GM21737 (cell line): ENCODE measurements at regions not wholly inside any gene's neighbourhood (a gene's known extent, or its start where the extent isn't known, plus 50 kb on each side); places are given as distances from the start of the nearest gene placed in this dataset.
"Not testable (repeated sequence)": the region's sequence is repeated elsewhere in the genome, so short reads cannot be mapped to it uniquely, and the experiment has no call there.

Experiments
- ATAC-seq: cut with Tn5 transposase; IDR thresholded peaks from one replicate; pipeline ENCODE4 v1.9.1; 2021; ENCODE audit warnings: mild to moderate bottlenecking, moderate library complexity; ENCODE audit not compliant: unreplicated experiment

DNA sequence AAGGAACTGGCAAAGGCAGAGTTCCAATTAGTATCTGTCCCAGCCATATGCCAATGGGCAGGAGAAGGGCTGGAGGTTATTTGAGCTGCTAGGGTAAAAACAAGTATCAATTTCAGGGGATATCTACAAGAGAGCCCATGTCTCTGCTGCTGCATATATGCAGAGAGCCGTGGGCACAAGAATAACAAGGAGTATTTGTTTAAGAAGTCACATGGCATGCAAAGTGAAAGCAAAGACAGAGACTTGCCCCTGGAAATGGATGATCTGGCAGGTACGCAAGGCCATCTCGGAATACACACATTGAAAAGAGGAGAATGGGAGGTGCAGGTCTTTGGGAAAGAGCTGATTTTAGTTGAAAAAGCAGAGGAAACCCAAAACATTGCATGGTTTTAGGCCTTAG, 170.6 kb downstream of the EVA1A start:
- ATAC-seq: no peak

DNA sequence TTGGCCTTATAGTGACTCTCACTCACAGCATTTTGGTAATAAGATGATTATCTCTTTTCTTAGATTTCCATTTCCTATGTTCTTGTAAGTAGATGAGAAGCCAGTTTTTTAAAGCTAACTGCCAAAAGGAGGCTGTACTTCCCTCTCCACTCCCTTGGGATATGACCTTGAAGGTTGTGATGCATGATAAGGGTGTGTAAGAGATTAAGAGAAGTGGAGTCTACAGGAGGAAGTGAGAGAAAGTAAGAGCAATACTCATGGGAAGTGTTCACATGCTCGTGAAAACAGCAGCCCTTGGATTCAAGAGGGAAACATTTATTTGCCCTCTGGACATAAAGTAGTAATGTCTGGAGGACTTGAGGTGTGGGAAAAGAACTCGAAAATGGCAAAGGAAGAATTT, 171.5 kb downstream of the EVA1A start:
- no peak for ATAC-seq

DNA sequence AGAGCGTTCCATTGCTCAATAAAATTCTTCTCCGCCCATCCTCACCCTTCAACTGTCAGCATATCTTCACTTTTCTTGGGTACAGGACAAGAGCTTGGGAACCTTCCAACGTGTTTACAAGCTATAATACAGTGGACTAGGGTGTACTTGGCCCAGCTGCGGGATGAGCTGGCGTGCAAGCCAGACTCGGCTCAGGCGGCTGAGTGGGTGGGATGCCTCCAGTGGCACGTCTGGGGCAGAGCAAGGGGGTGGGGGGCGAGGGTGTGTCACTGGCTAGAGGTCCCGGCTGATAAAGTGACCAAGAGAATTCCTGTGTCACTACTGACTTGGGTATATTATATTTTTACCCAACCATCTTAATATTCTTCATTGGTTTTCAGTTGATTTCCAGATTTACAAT, 179.7 kb downstream of the EVA1A start:
- ATAC-seq: no peak

DNA sequence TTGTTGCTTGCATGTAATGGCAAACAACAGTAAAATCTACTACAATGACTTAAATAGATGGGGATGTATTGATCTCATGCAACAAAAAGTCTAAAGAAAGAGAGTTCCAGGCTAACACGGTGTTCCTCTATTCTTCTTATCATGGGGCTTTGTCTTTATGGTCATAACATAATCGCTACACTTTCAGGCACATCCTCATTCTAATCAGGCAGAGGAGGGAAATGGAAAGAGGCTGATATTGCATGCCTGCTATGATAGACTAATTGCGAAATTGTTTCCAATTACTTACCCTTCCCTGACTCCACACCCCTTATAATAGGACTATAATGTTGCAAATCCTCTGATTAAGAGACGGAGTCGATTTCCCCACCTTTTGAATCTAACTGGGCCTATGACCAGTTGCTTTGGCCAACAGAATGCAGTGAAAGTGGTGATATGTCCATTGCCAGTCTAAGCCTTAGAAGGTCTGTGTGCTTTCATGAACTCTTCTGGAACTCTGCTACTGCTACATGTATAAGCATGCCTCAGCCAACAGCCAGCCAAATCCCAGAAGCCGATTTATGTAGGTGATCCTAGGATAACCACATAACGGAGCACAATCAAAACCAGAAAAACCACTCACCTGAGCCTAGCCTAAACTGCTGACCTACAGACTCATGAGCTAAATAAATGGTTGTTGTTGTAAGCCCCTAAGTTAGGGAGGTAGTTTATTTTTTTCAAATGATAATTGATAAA, 180.3 kb upstream of the TACR1 start:
- no peak for ATAC-seq

DNA sequence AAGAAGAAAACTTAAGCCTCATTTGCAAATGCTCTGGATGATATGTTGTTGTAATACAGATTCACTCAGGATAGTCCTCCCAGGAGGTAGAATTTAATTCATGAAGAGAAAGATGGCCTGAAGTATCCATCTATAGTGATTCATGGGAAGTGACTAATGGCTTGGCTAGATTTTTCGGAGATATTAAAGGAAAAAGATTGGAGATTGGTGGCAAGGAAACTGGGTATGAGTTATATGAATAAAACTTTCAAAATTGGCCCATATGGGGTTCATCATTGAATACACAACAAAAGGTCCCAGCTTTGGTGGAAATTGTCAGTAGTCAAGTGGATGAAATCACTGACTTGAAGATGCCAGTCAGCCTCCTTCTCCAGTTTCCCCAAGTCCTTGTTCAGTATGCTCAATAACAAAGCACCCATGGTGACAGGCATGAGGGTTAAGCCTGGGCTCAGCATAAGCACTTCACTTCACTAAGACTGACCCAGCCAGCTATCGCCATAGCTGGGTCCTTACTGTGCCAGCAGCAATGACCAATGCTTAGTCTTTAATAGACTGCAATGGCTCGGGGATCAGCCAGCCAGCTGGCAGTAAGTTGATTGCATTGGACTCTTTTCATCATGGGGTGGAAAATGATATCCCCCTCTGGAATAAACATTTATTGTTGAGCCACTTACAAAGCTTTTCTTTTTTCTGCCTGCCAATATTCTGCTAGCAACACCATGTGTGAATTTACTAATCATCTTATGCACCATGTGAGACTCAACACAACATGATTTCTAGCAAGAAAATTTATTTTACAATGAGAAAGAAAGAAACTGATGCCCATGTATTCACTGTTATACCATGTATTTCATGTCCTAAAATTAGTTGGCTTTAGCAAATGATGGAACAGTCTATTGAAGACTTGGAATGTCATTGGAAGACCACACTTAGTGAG, 176.6 kb upstream of the TACR1 start:
- ATAC-seq: no peak

DNA sequence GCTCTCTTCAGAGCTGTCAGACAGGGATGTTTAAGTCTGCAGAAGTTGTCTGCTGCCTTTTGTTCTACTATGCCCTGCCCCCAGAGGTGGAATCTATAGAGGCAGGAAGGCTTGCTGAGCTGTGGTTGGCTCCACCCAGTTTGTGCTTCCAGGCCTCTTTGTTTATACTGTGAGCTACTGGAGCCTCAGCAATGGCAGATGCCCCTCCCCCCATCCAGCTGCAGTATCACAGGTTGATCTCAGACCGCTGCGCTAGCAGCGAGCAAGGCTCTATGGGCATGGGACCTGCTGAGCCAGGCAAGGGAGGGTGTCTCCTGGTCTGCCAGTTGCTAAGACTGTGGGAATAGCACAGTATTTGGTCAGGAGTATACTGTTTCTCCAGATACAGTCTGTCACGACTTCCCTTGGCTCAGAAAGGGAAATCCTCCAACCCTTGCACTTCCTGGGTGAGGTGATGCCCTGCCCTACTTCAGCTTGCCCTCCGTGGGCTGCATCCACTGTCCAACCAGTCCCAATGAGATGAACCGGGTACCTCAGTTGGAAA, 175.2 kb upstream of the TACR1 start:
- ATAC-seq: not testable (repeated sequence)

DNA sequence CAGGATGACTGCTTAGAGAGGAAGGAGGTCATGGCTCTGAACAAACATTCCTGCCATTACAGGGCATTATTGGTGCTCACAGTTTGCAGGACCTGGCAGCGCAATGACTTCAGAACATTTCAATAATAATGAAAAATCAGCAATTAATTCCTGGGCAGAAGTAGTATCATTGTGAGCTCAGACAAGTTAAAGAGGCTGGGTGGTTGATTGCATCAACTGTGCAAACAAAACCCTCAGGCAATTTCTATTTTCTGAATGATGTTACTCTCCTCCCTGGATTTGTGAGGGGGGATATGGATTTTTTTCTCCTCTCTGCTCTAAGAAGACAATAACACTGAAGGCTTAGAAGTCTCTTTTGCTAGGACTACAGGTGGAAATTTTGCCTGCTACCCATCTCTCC, 168.1 kb upstream of the TACR1 start:
- no peak for ATAC-seq

DNA sequence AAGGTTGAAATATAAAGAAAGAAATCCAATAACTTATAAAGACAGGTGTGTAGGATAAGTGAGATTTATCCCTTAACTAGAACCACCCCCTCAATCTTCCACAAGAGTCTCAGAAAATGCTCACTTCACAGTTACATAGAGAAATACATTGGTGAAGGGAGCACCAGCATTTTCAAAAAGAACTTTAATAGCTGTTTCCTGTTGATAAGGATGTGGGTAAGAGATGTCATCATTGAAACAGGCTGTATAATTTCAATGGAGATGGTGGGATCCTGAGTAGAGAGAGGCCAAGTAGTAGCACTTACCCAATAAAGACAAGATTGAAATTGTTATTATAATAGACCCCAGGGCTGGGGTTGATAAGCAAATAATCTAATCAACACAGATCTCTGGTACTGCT, 162.2 kb upstream of the TACR1 start:
- no peak for ATAC-seq

DNA sequence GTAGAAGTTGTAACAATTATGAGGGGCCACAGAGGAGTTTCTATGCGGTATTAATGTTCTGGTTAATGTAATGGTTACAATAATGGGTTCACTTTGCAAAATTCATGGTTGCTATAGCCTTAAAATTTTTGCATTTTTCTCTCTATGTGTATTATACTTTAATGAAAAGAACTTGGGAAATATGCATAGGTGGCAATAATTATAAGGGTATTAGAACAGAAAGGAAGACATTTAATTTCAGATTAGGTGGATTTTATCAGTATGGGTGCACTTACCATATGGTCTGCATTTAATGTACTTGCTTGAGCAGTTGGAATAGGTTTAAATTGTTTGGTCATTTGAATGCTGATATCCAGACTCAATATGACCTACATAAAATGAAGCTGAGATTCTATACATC, 161.6 kb upstream of the TACR1 start:
- no peak for ATAC-seq

DNA sequence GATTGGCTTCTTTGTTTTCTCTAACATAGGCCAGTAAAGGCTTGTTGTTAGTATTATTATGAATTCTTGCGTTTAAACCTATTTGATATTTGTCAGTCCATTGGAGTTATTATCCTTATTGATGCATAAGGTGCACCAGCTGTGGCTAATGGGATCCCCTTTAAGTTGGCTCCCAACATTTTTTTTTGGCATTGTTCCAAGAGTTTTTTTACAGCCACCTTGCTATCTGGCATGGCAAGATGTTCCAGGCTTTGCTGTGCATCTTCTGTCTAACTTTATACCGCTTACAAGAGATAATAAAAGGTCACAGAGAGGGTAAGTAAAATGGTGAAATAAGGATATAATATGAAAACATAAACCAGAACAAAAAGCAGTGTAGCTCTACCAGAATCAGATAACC, 157.5 kb upstream of the TACR1 start:
- ATAC-seq: no peak

DNA sequence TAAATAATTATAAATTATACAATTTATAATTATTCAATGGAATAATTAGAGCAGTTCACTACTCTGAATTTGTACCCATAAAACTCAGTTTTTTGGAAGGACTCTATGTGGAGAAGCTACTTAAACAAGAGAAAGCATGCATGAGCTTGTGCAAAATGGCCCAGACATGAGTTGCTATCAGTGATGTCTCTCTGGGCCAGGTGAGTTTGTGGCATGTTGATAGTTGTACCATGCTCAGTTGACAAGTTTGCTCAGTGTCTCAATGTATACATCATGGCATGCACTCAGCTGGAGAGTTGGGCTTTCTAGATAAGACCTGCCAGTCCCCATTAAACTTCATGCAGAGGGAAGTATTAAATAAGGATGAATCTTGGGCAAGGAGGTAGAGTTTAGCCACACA, 153.8 kb upstream of the TACR1 start:
- no peak for ATAC-seq

DNA sequence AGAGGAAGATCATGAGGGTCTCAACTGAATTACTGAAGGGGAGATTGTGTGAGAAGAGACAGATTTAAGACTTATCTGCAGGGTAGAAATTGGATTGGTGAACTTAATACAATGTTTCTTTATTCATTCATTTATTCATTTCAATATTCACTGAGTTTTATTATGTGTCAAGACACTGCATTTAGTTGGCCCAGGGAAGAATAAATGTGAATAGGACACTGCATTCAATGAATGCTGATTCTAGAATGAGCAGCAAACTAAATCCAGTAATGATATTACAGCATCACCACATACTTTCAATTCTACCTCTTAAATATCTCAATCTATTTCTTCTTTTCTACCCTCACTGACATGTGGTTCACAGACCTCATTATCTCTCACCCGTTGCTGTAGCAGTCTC, 149.0 kb upstream of the TACR1 start:
- ATAC-seq: no peak

DNA sequence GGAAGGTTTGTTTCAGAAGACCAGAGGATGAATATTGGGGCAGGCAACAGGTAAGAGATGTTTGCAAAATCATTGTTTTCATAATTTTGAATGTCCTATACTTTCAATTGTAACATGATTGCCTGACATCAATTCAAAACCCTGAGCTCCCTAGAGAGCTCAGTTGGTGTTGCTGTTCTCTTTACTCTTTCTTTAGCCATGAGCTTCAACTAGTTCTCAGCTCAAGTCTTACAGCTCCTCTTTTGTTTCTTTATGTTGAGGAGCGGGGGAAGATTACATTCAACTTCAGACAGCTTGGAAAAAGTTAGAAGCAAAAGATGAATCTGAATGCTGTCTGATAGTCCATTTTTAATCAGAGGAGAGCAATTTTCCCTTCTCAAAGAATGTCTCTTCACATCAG, 144.8 kb upstream of the TACR1 start:
- no peak for ATAC-seq

DNA sequence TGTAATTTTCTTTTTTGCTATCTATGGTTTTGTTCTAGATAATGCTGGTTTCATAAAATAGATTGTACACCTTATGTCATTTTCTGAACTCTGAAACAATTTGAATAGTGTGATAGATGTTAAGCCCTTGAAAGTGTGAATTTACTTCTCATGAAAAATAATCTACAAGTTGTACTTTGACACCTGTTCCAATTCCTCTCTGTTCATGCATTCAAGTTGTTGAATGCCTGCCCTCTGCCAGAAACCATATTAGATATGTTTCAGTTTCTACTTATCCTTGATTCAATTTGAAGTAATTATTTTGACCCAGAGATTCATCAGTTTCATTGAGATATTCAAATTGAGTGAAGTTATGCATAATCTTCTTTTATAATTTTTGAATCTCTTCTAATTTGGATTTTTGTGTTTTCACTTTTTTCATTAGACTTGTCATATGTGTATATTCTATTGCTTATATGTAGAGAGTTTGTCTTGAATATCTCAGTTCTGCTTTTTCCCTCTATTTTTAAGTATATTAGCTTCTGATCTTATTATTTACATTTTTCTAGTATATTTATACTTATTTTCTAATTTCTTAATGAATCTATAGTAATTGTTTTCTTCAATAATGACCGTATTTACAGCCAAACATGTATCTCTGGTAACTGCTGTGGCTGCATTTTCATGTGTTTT, 143.3 kb upstream of the TACR1 start:
- ATAC-seq: no peak

DNA sequence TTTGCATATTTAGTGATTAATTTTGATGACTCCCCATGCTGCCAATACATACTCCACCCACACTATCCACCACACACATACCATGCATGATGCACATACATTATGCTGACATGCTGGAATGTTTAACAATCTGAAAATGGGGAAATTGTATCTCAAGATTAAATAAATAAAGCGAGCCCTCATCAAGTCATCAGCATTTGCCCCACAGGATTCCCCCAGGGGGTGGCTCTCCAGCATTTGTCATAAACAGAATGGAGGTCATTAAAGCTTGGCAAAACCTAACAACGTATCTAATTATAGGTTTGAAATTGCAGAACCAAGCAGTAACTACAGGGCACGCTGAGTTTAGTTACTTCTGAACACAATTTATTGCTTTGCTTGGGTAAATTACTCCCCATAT, 141.2 kb upstream of the TACR1 start:
- no peak for ATAC-seq

DNA sequence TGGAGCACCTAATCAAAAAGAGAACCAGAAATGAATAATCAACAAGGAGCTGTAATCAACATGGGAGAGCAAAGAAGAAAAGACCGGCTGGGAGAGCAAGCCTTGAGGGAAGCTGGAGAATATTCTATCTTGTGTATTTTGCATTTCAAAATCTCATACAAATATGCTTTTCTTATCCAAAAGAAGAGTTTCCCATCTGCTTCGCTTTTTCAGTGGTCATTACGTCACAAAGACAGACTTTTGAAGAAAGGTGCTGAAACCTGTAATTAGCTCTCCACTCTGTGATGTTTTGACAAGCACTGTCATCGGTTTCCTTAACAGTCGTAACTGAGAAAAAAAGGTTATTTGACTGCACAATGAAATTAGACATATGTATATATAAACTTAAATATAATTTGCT, 139.1 kb upstream of the TACR1 start:
- no peak for ATAC-seq

DNA sequence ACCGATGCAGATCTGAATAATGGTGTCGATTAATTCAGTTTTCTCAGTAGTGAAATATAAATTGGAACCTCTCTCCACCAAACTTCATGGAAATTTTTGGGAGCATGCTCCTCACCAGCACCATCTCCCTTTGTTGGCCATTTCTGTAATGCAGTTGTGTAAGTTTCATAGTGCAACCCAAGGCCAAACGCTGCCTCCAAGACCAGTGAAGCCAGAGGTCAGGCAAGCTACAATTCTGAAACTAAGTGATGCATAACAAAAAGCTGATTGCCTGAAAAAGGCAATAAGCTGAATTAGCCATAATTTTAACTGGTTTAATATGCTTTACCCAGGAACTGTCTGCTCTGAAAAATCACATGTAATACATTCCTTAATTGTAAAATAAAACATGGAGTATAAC, 138.3 kb upstream of the TACR1 start:
- ATAC-seq: no peak

DNA sequence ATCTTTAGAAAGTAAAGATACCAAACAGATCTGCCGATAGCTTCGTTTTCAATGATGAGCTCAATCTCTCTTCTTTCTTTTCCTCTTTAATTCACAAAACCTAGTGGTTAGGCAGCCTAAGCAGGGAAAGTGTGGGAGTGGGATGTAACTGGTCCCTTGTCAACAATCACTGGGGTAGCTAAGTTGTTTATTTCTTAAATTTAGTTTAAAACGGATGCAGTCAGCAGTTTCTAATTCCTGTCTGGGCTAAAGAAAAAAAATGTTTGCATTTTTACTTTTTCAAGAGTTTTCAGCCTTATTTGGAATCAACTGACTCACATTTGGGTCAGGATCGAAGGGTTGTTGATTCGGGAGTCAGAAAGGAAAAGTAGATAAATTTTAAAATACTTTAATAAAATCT, 137.7 kb upstream of the TACR1 start:
- ATAC-seq: no peak

DNA sequence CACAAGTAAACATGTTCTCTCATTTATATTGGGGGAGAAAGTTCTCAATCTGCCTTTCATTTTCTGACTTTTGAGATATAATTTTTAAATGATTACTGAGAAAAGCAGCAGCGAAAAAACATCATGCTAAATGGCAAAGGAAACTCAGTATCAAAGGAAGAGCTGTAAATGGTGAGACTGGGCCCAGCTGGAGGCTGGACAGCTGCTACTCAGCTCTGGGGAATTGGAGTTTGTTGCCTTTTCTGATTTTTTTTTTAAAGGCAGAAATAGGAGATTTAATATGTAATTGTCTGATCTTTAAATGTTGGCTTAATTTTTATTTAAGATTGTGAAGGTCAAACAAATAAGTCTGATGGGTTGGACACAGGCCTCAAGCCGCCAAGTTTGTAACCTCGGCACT, 137.1 kb upstream of the TACR1 start:
- ATAC-seq: no peak

DNA sequence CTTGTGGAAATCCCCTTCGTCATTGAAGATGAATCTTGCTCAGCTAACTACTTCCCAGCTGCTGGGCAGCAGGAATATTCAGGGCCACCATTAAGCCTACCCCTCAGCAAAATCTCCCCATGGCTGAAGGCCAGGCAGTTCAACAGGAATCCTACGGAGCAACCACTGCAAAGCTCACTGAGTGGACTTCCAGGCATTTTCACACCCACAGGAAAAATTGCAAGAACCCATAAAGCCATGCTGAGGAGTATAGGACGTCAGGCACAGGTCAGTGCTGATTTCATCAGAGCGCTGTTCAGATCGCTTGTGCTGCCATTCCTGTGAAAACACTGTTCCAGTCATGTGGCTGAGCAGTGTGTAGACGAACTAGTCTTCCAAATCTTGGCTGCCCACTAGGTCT, 134.8 kb upstream of the TACR1 start:
- ATAC-seq: no peak

DNA sequence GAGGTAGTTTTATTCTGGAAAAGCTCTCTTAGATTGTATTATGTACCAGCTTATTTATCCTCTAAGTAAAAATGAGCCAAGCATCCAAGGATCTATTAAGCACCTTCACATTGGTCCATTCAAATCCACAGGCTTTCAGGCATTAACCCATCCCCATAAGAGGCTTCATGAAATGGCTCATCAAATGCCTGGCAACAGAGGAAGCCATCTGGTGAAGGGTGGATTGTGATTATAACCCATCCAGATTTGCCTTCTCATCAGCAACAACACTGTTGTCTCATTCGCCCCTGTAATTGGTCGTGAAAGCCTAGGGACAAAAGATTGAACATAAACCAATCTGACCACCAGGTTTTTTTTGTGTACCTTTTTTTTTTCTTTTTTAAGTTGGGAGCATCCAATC, 134.3 kb upstream of the TACR1 start:
- no peak for ATAC-seq

DNA sequence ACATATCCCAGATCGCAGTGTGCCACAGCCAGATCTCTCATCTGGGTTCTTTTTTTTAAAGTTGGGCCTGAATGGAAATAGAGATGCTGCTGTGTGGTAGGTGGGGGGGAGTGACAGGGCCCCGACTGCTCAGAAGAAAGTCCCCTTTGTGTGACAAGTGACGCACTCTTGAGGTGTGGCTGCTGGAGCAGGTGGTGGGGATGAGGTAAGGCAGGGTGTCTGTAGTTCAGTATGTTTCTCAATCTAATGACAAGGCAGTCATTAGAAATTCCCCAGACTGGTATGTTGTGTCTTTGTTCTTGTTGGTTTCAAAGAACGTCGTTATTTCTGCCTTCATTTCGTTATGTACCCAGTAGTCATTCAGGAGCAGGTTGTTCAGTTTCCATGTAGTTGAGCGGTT, 128.8 kb upstream of the TACR1 start:
- no peak for ATAC-seq
